ENCODE measurements at regions not wholly inside any gene's neighbourhood (a gene's known extent, or its start where the extent isn't known, plus 50 kb on each side); places are given as distances from the start of the nearest gene placed in this dataset.

GRCh38 chr6:53413326-53413725, 64.6 kb upstream of the ELOVL5 start:
- Histone ChIP-seq H3K36me3 (no peaks in the 10 kb centered on the region), H3K9me3 (no peaks in the 10 kb centered on the region), H3K4me1 (ENCODE audit: control insufficient read depth in 1 of 2, insufficient read depth in 1 of 2, low read depth in 1 of 2, low read length in 1 of 2) (no peaks in the 10 kb centered on the region), H3K4me3 (ENCODE audit: low read depth in 1 of 2, low read length in 1 of 2) (no peak overlapping the region), H3K27ac (no peak overlapping the region), H3K27me3 (no peaks in the 10 kb centered on the region)
- no peak for TF ChIP-seq CTCF (IDR thresholded peaks at IDR 0.05)

GRCh38 chr6:53412751-53413150, 64.0 kb upstream of the ELOVL5 start:
- Histone ChIP-seq H3K9me3 (no peaks in the 10 kb centered on the region), H3K27ac (no peak overlapping the region), H3K4me3 (ENCODE audit: low read depth in 1 of 2, low read length in 1 of 2) (no peak overlapping the region), H3K36me3 (no peaks in the 10 kb centered on the region), H3K4me1 (ENCODE audit: control insufficient read depth in 1 of 2, insufficient read depth in 1 of 2, low read depth in 1 of 2, low read length in 1 of 2) (no peaks in the 10 kb centered on the region), H3K27me3 (no peaks in the 10 kb centered on the region)
- no peak for TF ChIP-seq CTCF (IDR thresholded peaks at IDR 0.05)

- H3K36me3 ChIP-seq, result no peaks in the 10 kb centered on the region
- no peaks in the 10 kb centered on the region for H3K27me3 ChIP-seq
- no peak overlapping the region for H3K27ac ChIP-seq
- TF ChIP-seq CTCF (IDR thresholded peaks at IDR 0.05), result no peak
- no peaks in the 10 kb centered on the region for H3K4me1 ChIP-seq (ENCODE audit: control insufficient read depth in 1 of 2, insufficient read depth in 1 of 2, low read depth in 1 of 2, low read length in 1 of 2)
- H3K9me3 ChIP-seq, result no peaks in the 10 kb centered on the region
- H3K4me3 ChIP-seq (ENCODE audit: low read depth in 1 of 2, low read length in 1 of 2), result no peak overlapping the region
Observed at GRCh38 chr6:53412021-53412715, 63.4 kb upstream of the ELOVL5 start.

GRCh38 chr6:53411451-53411850, 62.7 kb upstream of the ELOVL5 start:
- Histone ChIP-seq H3K4me1 (ENCODE audit: control insufficient read depth in 1 of 2, insufficient read depth in 1 of 2, low read depth in 1 of 2, low read length in 1 of 2) (no peaks in the 10 kb centered on the region), H3K36me3 (no peaks in the 10 kb centered on the region), H3K27ac (no peak overlapping the region), H3K4me3 (ENCODE audit: low read depth in 1 of 2, low read length in 1 of 2) (no peak overlapping the region), H3K9me3 (no peaks in the 10 kb centered on the region), H3K27me3 (no peaks in the 10 kb centered on the region)
- no peak for TF ChIP-seq CTCF (IDR thresholded peaks at IDR 0.05)

- no peak overlapping the region for H3K4me3 ChIP-seq (ENCODE audit: low read depth in 1 of 2, low read length in 1 of 2)
- peak; percentile 49 for TF ChIP-seq CTCF (IDR thresholded peaks at IDR 0.05)
- H3K36me3 ChIP-seq, result no peaks in the 10 kb centered on the region
- H3K27ac ChIP-seq, result no peak overlapping the region
- H3K27me3 ChIP-seq, result no peaks in the 10 kb centered on the region
- no peaks in the 10 kb centered on the region for H3K4me1 ChIP-seq (ENCODE audit: control insufficient read depth in 1 of 2, insufficient read depth in 1 of 2, low read depth in 1 of 2, low read length in 1 of 2)
- H3K9me3 ChIP-seq, result no peaks in the 10 kb centered on the region
Observed at GRCh38 chr6:53410508-53411258, 61.9 kb upstream of the ELOVL5 start.

Data from neutrophil (primary cell).